ENCODE measurements at regions not wholly inside any gene's neighbourhood (a gene's known extent, or its start where the extent isn't known, plus 50 kb on each side); places are given as distances from the start of the nearest gene placed in this dataset.

DNA sequence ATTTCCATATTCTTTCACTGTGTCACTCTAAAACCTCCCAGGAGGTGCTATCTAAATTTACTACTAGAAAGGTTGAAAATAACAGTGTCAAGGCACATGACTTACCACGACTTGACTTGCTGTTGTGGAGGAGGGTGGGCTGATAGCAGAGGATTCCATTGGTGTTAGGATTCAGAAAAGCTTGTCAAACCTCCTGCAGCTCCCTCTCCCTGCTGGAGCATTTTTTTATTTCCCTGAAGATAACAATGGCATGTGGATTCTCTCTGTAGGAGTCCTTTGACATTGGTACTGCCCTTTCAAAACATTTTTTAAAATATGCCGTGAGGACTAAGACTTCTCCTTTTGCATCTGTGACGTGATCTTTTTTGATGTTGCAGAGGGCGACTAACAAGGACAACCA is 696.9 kb upstream of the GYPC start:
- intact Hi-C loops (cut with DNase I; ENCODE audit: low total_unique reads) (no loop called here), in situ Hi-C loops (cut with MboI; ENCODE audit: low sequenced_read_pairs in 4 of 4) (no loop called here)
- Histone ChIP-seq H3K4me3 (no peak overlapping the region), H3K4me1 (no peaks in the 10 kb centered on the region), H3K36me3 (no peaks in the 10 kb centered on the region), H3K9me3 (no peaks in the 10 kb centered on the region), H3K27ac (no peak overlapping the region), H3K27me3 (no peaks in the 10 kb centered on the region)
- TF ChIP-seq CTCF (IDR thresholded peaks at IDR 0.05 in 4 of 5, conservative IDR thresholded peaks at IDR 0.05 in 1 of 5) (no peak), POLR2A (IDR thresholded peaks at IDR 0.05) (no peak)
- no peak for DNase-seq
- no peak for ATAC-seq

DNA sequence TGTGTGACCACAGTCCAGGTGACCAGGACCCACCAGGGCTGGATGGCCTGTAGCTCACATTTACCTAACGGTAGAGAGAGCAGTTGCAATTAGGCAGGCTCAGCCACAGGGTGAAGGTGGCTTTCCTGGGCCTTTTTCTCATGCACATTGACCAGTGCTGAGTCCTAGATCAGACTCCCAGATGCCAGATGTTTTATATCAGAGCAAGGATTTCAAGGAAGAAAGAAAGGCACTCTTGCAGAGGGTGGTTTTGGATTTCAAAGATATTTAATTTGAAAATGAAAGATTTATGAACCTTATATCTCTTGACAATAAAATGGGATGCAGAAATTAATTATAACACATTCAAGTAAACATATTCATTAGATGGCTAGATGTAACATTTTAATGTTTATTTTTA is 694.2 kb upstream of the GYPC start:
- TF ChIP-seq POLR2A (IDR thresholded peaks at IDR 0.05) (no peak), CTCF (IDR thresholded peaks at IDR 0.05 in 4 of 5, conservative IDR thresholded peaks at IDR 0.05 in 1 of 5) (no peak)
- Histone ChIP-seq H3K36me3 (no peaks in the 10 kb centered on the region), H3K9me3 (no peaks in the 10 kb centered on the region), H3K27me3 (no peaks in the 10 kb centered on the region), H3K27ac (no peak overlapping the region), H3K4me1 (no peaks in the 10 kb centered on the region), H3K4me3 (no peak overlapping the region)
- DNase-seq (no peak), ATAC-seq (no peak)
- intact Hi-C loops (cut with DNase I; ENCODE audit: low total_unique reads): no loop called here
- in situ Hi-C loops (cut with MboI; ENCODE audit: low sequenced_read_pairs in 4 of 4): no loop called here

DNA sequence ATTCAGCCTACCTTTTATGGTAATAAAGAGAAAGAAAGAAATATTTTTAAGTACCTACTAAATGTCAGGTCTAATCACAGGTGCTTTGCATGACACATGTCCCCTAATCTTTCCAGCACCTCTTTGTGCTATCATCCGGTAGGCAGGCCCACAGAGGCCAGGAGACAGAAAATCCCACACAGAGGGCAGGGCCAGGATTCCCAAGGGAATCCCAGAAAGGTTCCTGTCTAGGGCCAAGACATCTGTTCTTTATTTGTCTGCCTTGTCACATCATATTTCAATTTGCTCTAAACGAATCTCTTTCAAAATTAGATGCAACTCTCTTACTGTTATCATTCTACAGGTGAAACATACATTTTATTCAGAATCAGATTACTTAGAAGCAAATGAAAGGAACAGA is 676.1 kb upstream of the GYPC start:
- Histone ChIP-seq H3K27ac (no peak overlapping the region), H3K36me3 (no peaks in the 10 kb centered on the region), H3K9me3 (no peaks in the 10 kb centered on the region), H3K27me3 (no peaks in the 10 kb centered on the region), H3K4me1 (no peaks in the 10 kb centered on the region), H3K4me3 (no peak overlapping the region)
- intact Hi-C loops (cut with DNase I; ENCODE audit: low total_unique reads) (no loop called here), in situ Hi-C loops (cut with MboI; ENCODE audit: low sequenced_read_pairs in 4 of 4) (no loop called here)
- no peak for DNase-seq
- no peak for TF ChIP-seq POLR2A (IDR thresholded peaks at IDR 0.05)
- no peak for TF ChIP-seq CTCF (IDR thresholded peaks at IDR 0.05 in 4 of 5, conservative IDR thresholded peaks at IDR 0.05 in 1 of 5)
- no peak for ATAC-seq

GRCh38 chr2:125983364-125983763 is 672.6 kb upstream of the GYPC start:
- ATAC-seq (no peak), DNase-seq (no peak)
- Histone ChIP-seq H3K36me3 (no peaks in the 10 kb centered on the region), H3K27ac (no peak overlapping the region), H3K9me3 (no peaks in the 10 kb centered on the region), H3K27me3 (no peaks in the 10 kb centered on the region), H3K4me1 (no peaks in the 10 kb centered on the region), H3K4me3 (no peak overlapping the region)
- in situ Hi-C loops (cut with MboI; ENCODE audit: low sequenced_read_pairs in 4 of 4): no loop called here
- no peak for TF ChIP-seq POLR2A (IDR thresholded peaks at IDR 0.05)
- no peak for TF ChIP-seq CTCF (IDR thresholded peaks at IDR 0.05 in 4 of 5, conservative IDR thresholded peaks at IDR 0.05 in 1 of 5)
- intact Hi-C loops (cut with DNase I; ENCODE audit: low total_unique reads): no loop called here

- ATAC-seq (no peak), DNase-seq (no peak)
- no peaks in the 10 kb centered on the region for H3K4me1 ChIP-seq
- in situ Hi-C loops (cut with MboI; ENCODE audit: low sequenced_read_pairs in 4 of 4) (no loop called here), intact Hi-C loops (cut with DNase I; ENCODE audit: low total_unique reads) (no loop called here)
- H3K27ac ChIP-seq: no peak overlapping the region
- no peak overlapping the region for H3K4me3 ChIP-seq
- H3K27me3 ChIP-seq: no peaks in the 10 kb centered on the region
- H3K36me3 ChIP-seq: no peaks in the 10 kb centered on the region
- TF ChIP-seq POLR2A (IDR thresholded peaks at IDR 0.05) (no peak), CTCF (IDR thresholded peaks at IDR 0.05 in 4 of 5, conservative IDR thresholded peaks at IDR 0.05 in 1 of 5) (no peak)
- no peaks in the 10 kb centered on the region for H3K9me3 ChIP-seq
These were observed 626.6 kb upstream of the GYPC start for GRCh38 chr2:126029316-126029715.

All from gastrocnemius medialis (tissue), 4 donors.